Putamen (tissue), 1 donor: ENCODE measurements at regions not wholly inside any gene's neighbourhood (a gene's known extent, or its start where the extent isn't known, plus 50 kb on each side); places are given as distances from the start of the nearest gene placed in this dataset.

Experiments
- DNase-seq: peaks from one replicate; pipeline ENCODE4 v3.0.0-alpha.2; 2016; ENCODE audit warnings: low spot score

DNA sequence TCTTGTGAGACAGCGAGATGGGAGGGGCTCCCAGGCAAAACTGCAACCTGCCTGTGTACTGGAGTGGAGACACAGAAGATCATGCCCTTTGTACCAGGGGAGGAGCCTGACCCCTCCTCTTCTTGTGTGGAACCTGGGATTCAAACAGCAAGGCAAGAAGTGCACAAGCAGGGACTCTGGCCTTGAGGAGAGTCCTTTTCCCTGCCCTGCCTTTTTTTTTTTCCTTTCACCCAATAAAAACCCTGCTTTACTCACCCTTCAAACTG lies 251.8 kb upstream of the OPRM1 start:
- DNase-seq, result no peak

DNA sequence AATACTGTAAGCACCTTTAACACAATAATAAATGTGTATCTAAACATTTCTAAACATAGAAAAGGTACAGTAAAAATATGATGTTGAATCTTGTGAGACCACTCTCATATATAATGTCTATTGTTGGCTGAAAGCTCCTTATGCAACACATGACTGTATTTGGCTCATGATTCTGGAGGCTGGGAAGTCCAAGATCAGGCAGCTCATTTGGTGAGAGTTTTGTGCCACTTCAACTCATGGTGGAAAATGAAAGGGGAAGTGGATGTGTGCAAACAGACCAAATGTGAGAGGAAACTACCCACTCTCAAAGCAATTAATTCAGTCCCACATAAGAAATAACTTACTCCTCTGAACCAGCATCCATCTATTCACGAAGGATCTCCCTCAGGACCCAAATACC lies 257.7 kb upstream of the OPRM1 start:
- DNase-seq, result no peak

DNA sequence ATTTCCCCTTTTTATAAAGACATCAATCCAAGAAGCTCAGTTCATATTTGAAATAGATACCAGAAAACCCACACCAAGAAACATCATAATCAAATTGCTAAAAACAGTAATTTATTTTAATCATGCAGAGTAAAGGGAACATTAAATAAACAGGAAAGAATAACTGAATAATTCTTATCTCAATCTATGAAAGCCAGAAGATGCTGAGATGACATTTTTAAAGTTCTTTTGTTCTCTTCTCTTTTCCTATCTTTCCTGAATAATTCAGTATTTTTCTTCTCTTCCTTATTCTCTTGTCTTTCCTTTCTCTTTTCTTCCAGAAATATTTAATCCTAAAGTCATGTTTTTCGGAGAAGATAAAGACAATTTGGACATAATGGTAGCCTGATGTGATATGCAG lies 259.0 kb upstream of the OPRM1 start:
- DNase-seq, result no peak

DNA sequence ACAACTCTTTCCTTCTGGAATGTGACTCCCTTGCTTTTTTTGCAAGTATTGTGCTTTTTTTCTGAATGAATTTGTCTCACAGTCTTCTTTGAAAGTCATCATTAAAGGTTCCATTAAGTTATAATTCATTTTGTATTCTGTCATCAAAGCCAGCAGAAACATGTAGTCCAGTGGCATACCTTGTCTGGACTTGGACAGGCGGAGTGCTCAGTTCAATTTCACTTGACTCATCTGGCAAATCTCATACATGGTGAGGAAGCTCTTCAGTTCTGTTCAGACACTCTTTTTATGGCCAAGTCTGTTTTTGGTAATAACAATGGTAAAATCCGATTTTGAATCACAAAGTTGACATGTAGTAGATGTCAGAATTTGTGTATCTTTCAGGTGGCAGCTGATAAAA lies 260.8 kb upstream of the OPRM1 start:
- no peak for DNase-seq

DNA sequence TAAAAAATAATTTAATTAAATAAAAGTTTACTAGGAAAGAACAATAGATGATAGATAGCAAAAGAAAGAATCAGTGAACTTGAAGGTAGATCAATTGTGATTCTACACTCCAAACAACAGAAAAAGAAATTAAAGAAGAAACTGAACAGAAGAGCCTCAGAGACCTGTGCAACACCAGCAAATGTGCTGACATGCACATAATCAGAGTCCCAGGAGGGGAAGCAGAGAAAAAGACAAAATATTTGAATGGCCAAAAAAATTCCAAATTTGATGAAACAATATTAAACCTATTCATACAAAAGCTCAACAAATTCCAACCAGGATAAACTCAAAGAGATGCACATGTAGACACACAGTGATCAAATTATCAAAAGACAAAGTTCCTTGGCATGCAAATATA lies 267.5 kb upstream of the OPRM1 start:
- no peak for DNase-seq

DNA sequence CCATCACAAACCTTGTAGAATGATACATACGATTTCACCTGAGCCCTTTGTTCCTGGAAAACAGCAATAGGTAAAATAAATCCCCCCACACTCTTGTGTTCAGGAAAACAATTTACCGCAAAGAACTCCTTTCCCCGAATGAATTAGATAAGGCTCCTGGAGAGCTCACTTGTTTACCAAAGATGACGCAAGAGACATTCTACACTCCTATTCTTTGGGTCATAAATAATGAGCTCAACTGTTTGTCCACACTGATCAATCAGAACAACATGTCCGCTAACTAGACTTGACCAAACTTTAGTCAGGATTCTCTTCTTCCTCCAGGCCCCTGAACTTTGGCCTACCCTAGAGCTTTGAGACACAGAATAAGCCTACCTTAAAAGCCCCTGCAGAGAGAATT lies 271.9 kb upstream of the OPRM1 start:
- DNase-seq, result no peak

DNA sequence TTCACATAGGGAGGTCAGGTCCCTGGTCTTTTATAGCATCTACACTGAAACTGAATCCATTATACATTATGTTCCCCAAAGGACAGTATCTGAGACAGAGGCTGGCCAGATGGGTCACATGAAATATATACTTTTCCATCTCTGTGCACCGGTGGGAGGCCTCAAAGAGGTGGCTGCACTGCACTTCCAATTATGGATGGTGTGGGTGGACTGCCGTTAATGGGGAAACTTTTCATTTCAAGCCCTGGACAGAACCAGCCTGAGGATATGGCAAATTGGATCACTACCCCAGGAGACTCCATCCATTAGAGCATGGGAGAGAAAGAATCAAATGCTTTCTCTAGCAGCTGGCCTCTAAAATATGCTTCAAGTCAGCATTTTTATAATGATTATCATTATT lies 280.5 kb upstream of the OPRM1 start:
- DNase-seq, result no peak

DNA sequence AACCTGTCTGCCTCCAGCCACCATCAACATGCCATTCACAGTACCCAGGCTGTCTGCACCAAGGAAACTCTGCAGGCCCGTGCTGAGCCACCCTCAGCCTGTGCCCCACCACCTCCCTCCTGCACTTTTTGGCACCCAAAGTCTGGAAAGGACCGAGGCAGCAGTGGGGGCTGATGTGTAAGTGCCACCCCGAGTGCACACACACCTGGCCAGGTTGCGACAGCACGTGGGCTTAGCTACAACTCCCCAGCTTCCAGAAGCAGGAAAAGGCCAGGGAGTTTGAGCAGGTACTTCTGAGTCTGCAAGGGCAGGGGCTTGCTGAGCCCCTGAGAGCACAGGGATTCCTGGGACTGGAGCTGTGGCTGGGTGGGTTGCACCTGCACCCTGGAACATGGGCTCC lies 303.3 kb upstream of the OPRM1 start:
- DNase-seq, result no peak

DNA sequence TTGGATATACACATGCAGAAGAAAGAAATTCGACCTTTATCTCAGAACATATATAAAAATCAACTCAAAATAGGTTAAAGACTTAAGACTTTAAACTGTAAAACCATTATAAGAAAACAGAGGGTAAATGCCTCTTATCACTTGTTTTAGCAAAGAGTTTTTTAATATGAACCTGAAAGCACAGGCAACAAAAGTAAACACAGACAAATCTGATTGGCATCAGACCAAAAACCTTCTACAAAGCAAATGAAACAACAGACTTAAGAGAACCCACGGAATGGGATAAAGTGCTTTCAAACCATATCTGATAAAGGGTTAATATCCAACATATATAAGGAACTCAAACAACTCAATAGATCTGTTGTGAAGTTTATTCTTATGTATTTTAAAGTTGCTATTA lies 309.9 kb upstream of the OPRM1 start:
- DNase-seq, result no peak

DNA sequence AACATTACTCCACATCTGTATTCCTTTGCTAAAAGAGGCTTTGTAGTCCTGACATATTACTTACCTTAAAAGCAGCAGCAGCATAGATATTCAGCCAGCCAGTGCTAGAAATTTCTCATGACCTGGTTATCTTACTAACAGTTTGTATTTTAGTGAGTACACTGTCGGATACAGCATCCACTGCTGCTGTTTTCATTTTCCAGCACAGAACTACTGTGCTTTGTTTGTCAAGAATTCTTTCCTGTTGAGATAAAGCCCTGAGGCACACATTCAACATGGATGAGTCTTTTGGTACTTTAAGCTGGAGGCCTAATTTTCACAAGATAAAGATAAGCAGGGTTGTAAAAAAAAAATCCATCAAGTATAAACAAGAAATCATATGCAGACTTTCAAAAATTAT lies 311.2 kb upstream of the OPRM1 start:
- DNase-seq, result no peak

DNA sequence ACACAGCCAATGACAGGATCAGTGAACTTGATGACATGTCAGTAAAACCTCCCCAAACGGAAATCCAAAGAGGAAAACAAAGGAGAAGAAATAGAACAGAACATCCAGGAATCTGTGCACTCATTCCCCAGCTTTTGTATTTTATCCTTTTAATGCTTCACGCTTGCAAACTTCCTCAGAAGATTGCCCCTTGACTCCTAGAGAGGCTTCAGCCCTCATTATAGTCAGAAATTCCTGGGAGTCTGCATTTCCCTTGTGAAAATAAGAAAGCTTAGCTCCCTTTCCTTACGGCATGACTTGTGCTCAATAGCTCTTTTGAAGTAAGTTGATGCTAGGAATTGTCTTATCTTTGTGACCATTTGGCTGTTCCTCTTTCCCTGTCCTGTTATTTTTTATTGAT lies 313.6 kb upstream of the OPRM1 start:
- DNase-seq, result no peak

DNA sequence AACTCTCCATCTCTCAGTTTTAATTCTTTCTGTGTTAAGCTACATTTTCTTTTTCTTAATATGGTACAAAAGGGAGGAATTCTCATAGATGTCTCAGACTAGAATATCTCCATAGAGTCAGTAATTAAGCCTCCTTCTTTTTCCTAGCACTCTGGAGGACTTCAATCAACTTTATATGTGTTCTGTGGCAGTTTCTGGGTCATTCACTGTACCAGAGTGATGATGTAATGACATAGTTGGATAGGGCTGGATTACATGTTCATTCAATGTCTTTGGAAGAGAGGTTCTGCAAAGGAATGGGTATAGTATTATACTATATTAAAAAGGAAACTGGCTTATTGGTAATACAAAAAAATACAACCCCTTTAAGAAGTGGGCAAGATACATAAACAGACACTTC lies 318.3 kb upstream of the OPRM1 start:
- DNase-seq, result no peak

DNA sequence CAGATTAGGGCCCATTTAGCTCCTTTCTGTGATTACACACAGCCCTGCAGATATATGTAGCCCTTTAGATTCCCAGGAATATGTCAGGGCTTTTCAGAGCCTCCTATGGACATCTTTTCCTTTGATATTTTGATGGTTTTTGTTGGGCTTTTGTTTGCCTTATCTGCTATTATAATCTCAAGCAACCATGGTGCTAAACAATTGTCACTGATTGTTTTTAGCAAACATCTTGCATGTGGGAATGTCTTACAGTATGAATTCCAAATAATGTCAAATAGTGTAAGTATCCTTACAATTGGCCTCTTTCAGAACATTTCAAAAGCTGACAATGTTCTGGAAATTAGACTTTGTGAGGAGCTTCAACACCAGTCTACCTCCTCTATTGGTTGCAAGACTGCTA lies 333.6 kb upstream of the OPRM1 start:
- no peak for DNase-seq

DNA sequence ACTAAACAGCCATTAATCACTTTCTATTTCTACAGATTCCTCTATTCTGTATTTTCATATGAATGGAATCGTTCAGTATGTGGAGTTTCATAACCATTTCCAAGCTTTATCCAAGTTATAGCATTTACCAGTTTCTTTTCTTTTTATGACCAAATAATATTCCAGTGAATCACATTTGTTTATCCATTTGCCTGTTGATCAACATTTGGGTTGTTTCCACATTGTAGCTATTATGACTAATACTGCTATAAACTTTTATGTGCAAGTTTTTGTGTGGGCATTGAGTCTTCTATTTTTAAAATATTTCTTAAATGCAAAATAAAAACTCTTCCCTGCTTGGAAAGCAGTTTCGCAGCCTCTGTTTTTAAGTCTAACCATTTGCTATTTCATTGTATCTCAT lies 336.4 kb upstream of the OPRM1 start:
- no peak for DNase-seq

DNA sequence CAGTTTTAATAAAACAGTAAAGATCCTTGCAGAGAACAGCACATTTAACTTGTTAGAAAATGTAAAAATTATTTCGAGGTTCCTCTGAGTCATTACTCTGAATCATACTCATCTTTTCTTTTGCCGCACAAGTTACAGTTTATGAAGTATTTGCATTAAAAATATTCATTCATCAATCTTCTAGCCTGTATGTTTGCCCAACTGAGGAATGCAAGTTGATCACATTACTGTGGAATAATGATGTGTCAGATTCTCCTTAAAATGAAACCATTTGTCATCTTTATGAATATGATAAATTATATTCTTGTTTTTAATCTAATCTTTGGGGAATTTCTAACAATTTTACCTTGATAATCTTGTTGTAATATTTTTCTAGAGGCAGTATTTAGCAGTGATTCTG lies 340.4 kb upstream of the OPRM1 start:
- peak; percentile 3 for DNase-seq

DNA sequence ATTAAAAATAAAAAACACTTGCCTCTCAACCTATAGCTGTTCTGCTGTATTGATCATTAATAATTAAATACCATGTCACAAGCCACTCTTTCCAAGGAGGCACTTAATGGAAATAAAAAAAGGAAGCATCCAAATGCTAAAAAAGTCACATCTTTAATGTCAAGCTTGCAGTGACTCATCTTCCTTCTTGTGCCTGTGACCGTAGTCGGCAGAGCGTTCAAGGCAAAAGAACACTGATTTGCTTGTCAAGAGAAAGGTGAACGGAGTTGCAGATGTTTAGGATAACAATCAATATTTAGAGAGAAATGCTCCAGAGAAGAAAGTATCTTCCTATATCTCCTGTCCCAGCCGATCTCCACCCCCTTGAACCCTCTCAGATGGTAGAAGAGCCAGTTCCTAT lies 341.0 kb upstream of the OPRM1 start:
- DNase-seq, result peak; percentile 29

DNA sequence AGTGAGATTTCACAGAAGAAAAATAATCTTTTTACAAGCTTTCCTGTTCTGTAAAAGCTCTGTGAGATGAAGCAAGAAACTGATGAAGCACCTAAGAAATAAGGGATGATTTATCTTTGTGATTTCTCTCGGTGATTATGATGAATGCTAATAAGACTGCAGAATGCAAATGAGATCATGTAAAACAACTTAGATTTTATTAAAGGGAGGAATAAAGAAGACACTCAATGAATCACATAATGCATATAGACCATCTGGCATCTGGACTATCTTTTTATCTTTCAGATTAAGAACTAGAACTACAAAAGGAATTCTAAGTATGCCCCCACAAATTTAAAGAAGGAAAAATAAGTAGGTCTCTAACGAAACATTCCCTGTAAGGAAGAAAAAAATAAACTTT lies 361.5 kb upstream of the OPRM1 start:
- no peak for DNase-seq

DNA sequence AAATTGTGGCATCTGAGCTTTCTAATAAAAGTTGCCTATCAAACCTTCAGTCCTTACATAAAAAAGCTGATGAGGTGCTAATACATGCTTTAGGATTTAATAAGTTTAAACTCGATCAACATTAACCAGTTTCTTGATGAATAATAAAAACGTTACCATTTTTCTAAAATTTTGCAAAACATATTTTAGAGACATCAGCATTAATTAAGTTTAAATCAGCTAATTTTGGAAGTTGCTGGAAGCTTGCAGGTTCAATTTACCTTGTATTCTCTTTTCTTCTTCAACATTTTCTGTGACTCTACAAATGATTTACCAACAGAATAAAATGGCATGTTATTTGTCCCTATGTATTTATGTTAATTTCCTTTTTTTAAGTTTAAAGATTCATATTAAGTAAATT lies 365.3 kb upstream of the OPRM1 start:
- no peak for DNase-seq

DNA sequence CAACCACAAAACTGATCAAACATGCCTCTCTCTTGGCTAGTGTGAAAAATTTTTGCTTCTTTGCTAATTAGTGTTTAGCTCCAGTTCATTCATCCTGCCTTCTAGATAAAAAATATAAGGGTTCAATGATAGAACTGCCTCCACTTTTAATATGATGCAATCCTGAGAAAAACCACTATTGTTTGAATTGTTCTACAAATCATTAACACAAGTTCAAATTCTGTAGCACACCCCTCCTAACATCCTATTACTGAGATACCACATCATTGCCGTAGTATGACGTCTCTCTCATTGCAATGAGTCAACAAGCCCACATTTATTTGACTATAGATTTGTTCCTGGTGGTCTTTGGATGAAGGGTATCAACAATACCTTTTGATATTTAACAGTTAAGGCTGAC lies 365.8 kb upstream of the OPRM1 start:
- no peak for DNase-seq

DNA sequence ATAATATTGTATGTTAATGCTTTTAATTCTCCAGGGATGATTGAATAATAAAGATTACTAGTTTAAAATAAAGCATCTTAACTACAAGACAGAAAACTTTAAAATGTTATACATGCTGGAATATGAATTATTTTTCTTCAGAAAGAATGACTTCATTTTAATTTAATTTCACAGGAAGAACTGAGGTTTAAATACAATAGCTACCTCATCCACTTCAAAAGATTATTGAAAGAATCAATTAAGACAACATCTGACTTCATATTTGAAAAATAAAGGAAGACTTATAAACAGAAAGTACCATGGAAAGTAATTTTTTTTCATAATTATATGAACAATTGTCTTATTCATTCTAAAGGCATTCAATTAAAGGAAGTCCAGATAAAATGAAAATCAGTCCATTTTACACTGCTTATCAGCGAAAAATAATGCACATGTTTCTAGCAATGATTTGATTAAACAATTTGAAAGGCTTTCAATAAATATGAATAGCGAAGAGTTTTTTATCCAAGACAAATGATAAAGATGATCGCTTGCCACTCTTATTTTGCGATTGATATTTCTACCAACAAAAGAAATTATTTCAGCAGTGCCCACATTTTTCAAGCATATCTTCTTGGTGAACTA lies 368.5 kb upstream of the OPRM1 start:
- DNase-seq, result no peak

DNA sequence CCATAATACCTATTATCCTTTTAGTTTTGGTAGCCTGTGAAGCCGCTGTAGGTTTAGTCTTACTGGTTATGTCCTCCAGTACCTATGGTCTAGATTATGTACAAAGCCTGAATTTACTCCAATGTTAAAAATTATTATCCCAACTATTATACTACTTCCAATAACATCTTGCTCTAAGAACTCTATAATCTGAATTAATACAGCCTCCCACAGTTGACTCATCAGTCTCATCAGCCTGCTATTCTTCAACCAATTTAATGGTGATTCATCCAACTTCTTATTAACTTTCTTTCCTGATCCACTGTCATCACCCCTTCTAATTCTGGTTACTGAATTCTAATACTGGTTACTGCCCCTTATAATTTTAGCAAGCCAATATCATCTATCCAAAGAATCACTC lies 370.3 kb upstream of the OPRM1 start:
- peak; percentile 51 for DNase-seq

DNA sequence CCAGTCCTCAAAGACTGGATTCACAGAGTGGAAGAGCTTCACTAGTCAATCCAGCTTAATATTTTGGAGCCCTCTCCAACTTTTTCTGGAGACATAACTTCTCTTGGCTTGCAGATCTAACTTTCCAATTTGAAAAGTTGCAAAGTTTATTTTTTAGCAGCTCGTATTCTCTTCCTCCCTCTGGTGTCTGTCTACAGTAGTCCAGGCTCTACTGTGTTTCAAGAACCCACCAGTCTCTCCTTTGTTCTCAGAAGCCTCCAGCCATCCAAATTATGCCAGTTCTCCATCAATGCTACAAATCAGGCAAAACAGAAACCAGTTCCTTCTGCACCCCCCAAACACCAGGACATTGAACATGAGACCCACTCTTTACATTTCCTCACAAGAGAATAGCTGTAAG lies 376.1 kb upstream of the OPRM1 start:
- no peak for DNase-seq

DNA sequence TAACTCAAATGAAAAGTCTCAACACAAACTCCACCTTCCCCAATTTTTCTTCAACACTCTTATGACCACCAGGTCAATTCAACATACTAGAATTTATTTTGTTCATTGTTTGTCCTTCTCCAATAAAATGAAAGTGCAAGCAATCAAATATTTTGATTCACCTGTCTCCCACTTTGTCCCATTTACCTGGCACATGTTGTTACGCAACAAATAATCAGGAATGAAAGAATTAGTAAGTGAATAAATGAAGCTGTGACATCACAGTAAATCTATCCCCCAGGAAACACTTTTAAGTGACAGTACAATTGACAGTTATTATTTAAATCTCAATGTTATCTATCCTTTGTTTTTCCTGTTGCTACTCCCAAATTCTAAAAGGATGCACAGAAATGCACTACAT lies 393.7 kb upstream of the OPRM1 start:
- no peak for DNase-seq

DNA sequence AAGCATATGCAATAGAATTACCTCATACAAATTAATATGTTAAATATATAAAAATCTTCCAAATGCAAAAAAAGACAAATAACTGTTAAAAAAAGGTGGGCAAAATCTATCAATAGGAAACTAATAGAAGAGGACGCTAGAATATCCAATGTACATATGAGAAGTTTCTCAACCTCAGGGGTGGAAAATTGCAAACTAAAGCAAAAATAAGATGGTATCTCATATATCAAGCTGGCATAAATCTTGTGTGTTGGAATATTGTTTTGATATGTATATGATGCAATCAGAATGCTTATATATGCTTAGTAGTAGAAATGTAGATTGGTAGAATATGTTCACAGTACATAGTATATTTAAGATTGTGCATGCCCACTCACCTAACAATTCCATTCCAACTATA lies 395.0 kb upstream of the OPRM1 start:
- no peak for DNase-seq

DNA sequence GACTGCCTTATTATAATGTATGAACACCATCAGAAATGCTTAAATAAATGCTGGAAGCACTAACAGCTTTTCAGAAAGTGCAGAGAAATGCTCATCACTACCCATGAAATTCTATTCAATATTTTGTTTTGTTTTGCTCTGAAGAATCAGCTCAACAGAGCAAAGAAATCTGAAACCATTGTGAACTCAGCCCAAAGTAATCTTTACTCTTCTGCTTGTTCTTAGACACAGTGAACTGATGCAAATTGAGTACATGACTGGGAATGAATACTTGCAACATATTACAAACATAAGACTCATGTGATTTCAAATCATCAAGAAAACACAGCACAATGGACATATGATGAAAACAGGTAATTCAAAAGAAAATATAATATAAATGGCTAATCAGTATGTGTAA lies 404.6 kb upstream of the OPRM1 start:
- no peak for DNase-seq
